H1 (cell line): ENCODE measurements at regions not wholly inside any gene's neighbourhood (a gene's known extent, or its start where the extent isn't known, plus 50 kb on each side); places are given as distances from the start of the nearest gene placed in this dataset.

Experiments used
- CTCF ChIA-PET: fragments of 300-600 bp; sonication (Branson Sonifier 250); formaldehyde crosslinking; loops from one replicate; lab custom pipeline; 2021; ENCODE audit not compliant: partially characterized antibody; lab: Charles Lee
- POLR2A ChIA-PET: fragments of 300-600 bp; sonication (Branson Sonifier 250); formaldehyde crosslinking; loops from one replicate; lab custom pipeline; 2021; ENCODE audit warnings: inconsistent platforms; ENCODE audit not compliant: partially characterized antibody; lab: Charles Lee
- DNase-seq, 2 experiments: peaks; one replicate each; pipeline versions ENCODE4 v3.0.0 to v3.0.0-alpha.2; 2010 to 2022; ENCODE audit warnings: low spot score in 2 of 2, low read depth in 1 of 2, mixed read lengths in 1 of 2
- FAIRE-seq: peaks from 2 replicates; lab custom pipeline; 2011; peaks lifted over from hg19 to GRCh38; lab: Jason Lieb, UNC
- H2AFZ ChIP-seq: 2 replicates; pipeline ENCODE4 v1.8.1; 2012; ENCODE audit warnings: low read length, inconsistent platforms
- H2AK5ac ChIP-seq: 2 replicates; pipeline ENCODE4 v1.6.1; 2013; ENCODE audit warnings: low read depth, low read length
- H2BK120ac ChIP-seq: replicated peaks from 2 replicates; pipeline ENCODE3; 2013; ENCODE audit warnings: low read depth, low read length, inconsistent platforms
- H2BK12ac ChIP-seq: 2 replicates; pipeline ENCODE4 v1.6.1; 2013; ENCODE audit warnings: low read depth, low read length
- H2BK15ac ChIP-seq: 2 replicates; pipeline ENCODE4 v1.6.1; 2013; ENCODE audit warnings: low read length
- H2BK20ac ChIP-seq: 2 replicates; pipeline ENCODE4 v1.6.1; 2013; ENCODE audit warnings: low read length
- H2BK5ac ChIP-seq: 2 replicates; pipeline ENCODE4 v1.6.1; 2013; ENCODE audit warnings: low read depth, low read length
- H3K14ac ChIP-seq: 2 replicates; pipeline ENCODE4 v1.6.1; 2013; ENCODE audit warnings: inconsistent platforms; ENCODE audit not compliant: insufficient read length
- H3K18ac ChIP-seq: 2 replicates; pipeline ENCODE4 v1.6.1; 2013; ENCODE audit warnings: low read length; ENCODE audit errors: extremely low read depth
- H3K23ac ChIP-seq: 2 replicates; pipeline ENCODE4 v1.6.1; 2013; ENCODE audit warnings: inconsistent platforms; ENCODE audit not compliant: insufficient read length
- H3K23me2 ChIP-seq: 2 replicates; pipeline ENCODE4 v1.6.1; 2013; ENCODE audit warnings: low read depth, low read length
- H3K27ac ChIP-seq: 2 replicates; pipeline ENCODE4 v1.6.1; 2011; ENCODE audit warnings: low read depth, low read length, inconsistent platforms
- H3K27me3 ChIP-seq, 4 experiments: replicated peaks in 1 of 4; 1 replicate in 1 of 4; 2 replicates in 3 of 4; pipeline versions ENCODE4 v1.6.1 to v1.8.1; 2011 to 2013; ENCODE audit warnings: low read length in 3 of 4, mild to moderate bottlenecking in 3 of 4, inconsistent platforms in 2 of 4, mixed read lengths in 2 of 4, moderate library complexity in 1 of 4; ENCODE audit not compliant: control insufficient read depth in 3 of 4, insufficient read depth in 3 of 4; ENCODE audit errors: extremely low read depth in 1 of 4
- H3K36me3 ChIP-seq, 4 experiments: 2 replicates each; pipeline versions ENCODE4 v1.6.1 to v1.8.1; 2011 to 2013; ENCODE audit warnings: mild to moderate bottlenecking in 4 of 4, low read length in 3 of 4, moderate library complexity in 2 of 4, control low read depth in 1 of 4, inconsistent platforms in 1 of 4; ENCODE audit not compliant: insufficient read depth in 4 of 4, control insufficient read depth in 2 of 4
- H3K4ac ChIP-seq: replicated peaks from 2 replicates; pipeline ENCODE3; 2013; ENCODE audit warnings: low read length, low read depth, mixed read lengths, inconsistent platforms; ENCODE audit not compliant: insufficient read length
- H3K4me1 ChIP-seq, 4 experiments: replicated peaks in 1 of 4; 1 replicate in 1 of 4; 2 replicates in 3 of 4; pipeline versions ENCODE4 v1.6.1 to v1.8.1; 2011 to 2013; ENCODE audit warnings: low read length in 3 of 4, inconsistent platforms in 2 of 4, mixed read lengths in 1 of 4; ENCODE audit not compliant: insufficient read depth in 4 of 4, control insufficient read depth in 3 of 4
- H3K4me2 ChIP-seq, 2 experiments: 2 replicates each; pipeline versions ENCODE4 v1.6.1 to v1.8.1; 2011 to 2013; ENCODE audit warnings: low read depth in 2 of 2, low read length in 2 of 2, control low read depth in 1 of 2, inconsistent platforms in 1 of 2, mild to moderate bottlenecking in 1 of 2; ENCODE audit not compliant: insufficient read depth in 1 of 2
- H3K4me3 ChIP-seq, 4 experiments: fragments of 200-600, 300-600 bp in 1 of 4; sonication (generic), shearing (Covaris generic), sonication (Bioruptor Twin) in 1 of 4; 2 replicates each; pipeline versions ENCODE4 v1.5.1 to v1.8.1; 2011 to 2016; ENCODE audit warnings: low read length in 4 of 4, low read depth in 3 of 4, control low read depth in 2 of 4, inconsistent platforms in 2 of 4, mild to moderate bottlenecking in 2 of 4, mixed read lengths in 1 of 4, moderate library complexity in 1 of 4; ENCODE audit not compliant: insufficient read depth in 2 of 4; ENCODE audit errors: extremely low read depth in 1 of 4
- H3K56ac ChIP-seq: replicated peaks from 2 replicates; pipeline ENCODE3; 2013; ENCODE audit warnings: low read depth, mild to moderate bottlenecking, mixed read lengths, low read length, inconsistent platforms; ENCODE audit not compliant: insufficient read length
- H3K79me1 ChIP-seq: 2 replicates; pipeline ENCODE4 v1.6.1; 2013; ENCODE audit warnings: low read depth, low read length, control low read depth
- H3K79me2 ChIP-seq, 2 experiments: 2 replicates each; pipeline versions ENCODE4 v1.6.1 to v1.8.1; 2012 to 2013; ENCODE audit warnings: low read length in 2 of 2, mild to moderate bottlenecking in 2 of 2, inconsistent platforms in 1 of 2; ENCODE audit not compliant: insufficient read depth in 2 of 2, control insufficient read depth in 1 of 2
- H3K9ac ChIP-seq, 4 experiments: replicated peaks in 1 of 4; 1 replicate in 1 of 4; 2 replicates in 3 of 4; pipeline versions ENCODE4 v1.6.1 to v1.8.1; 2011 to 2013; ENCODE audit warnings: low read depth in 3 of 4, low read length in 3 of 4, control low read depth in 2 of 4, mild to moderate bottlenecking in 2 of 4, moderate library complexity in 2 of 4, inconsistent platforms in 1 of 4; ENCODE audit errors: extremely low read depth in 1 of 4
- H3K9me3 ChIP-seq, 2 experiments: 2 replicates each; pipeline versions ENCODE4 v1.6.1 to v1.8.1; 2012 to 2013; ENCODE audit warnings: mild to moderate bottlenecking in 2 of 2, moderate library complexity in 2 of 2, control low read depth in 1 of 2, inconsistent platforms in 1 of 2, low read depth in 1 of 2, low read length in 1 of 2, mixed read lengths in 1 of 2; ENCODE audit not compliant: insufficient read depth in 2 of 2
- H4K20me1 ChIP-seq, 2 experiments: replicated peaks in 1 of 2; 2 replicates each; pipeline versions ENCODE3 to v1.8.1; 2011 to 2013; ENCODE audit warnings: inconsistent platforms in 2 of 2, low read length in 2 of 2, mild to moderate bottlenecking in 1 of 2; ENCODE audit not compliant: insufficient read depth in 2 of 2, control insufficient read depth in 1 of 2
- H4K5ac ChIP-seq: 2 replicates; pipeline ENCODE4 v1.6.1; 2013; ENCODE audit warnings: low read length, low read depth, mixed read lengths, inconsistent platforms; ENCODE audit not compliant: insufficient read length
- H4K8ac ChIP-seq: 2 replicates; pipeline ENCODE4 v1.8.0; 2013; ENCODE audit warnings: mild to moderate bottlenecking, moderate library complexity, low read length, inconsistent platforms; ENCODE audit not compliant: insufficient read depth; ENCODE audit errors: extremely low read depth
- H4K91ac ChIP-seq: replicated peaks from 2 replicates; pipeline ENCODE3; 2013; ENCODE audit warnings: low read length, mixed read lengths, inconsistent platforms; ENCODE audit not compliant: insufficient read length
- BACH1 ChIP-seq: IDR thresholded peaks from 2 replicates; pipeline ENCODE4 v1.6.1; 2012; ENCODE audit warnings: low read length, improper control_type of control experiment
- BRCA1 ChIP-seq: IDR thresholded peaks from 2 replicates; pipeline ENCODE4 v1.6.1; 2012; ENCODE audit warnings: low read depth, low read length, improper control_type of control experiment
- CTBP2 ChIP-seq: IDR thresholded peaks from 2 replicates; pipeline ENCODE4 v1.7.0; 2011; ENCODE audit warnings: borderline replicate concordance, mild to moderate bottlenecking, moderate library complexity, mixed read lengths, low read length; ENCODE audit not compliant: insufficient read depth, insufficient read length
- CTCF ChIP-seq, 3 experiments: IDR thresholded peaks; 1 replicate in 2 of 3; 2 replicates in 1 of 3; pipeline versions ENCODE4 v1.5.1 to v1.6.1; 2011; ENCODE audit warnings: low read length in 3 of 3, mild to moderate bottlenecking in 3 of 3, inconsistent platforms in 2 of 3, low read depth in 1 of 3, moderate library complexity in 1 of 3; ENCODE audit not compliant: insufficient read depth in 1 of 3; ENCODE audit errors: control extremely low read depth in 1 of 3
- HDAC2 ChIP-seq, 2 experiments: fragments of 300-600 bp in 1 of 2; sonication (generic) in 1 of 2; IDR thresholded peaks; 2 replicates each; pipeline ENCODE4 v1.6.1; 2011 to 2012; ENCODE audit warnings: low read depth in 2 of 2, low read length in 2 of 2, mild to moderate bottlenecking in 2 of 2, moderate library complexity in 2 of 2, borderline replicate concordance in 1 of 2, inconsistent platforms in 1 of 2
- HDAC6 ChIP-seq: IDR thresholded peaks from one replicate; pipeline ENCODE4 v1.7.1; 2012; ENCODE audit warnings: low read depth, mild to moderate bottlenecking, inconsistent platforms, low read length, moderate library complexity
- KDM4A ChIP-seq: IDR thresholded peaks from one replicate; pipeline ENCODE4 v1.7.1; 2012; ENCODE audit warnings: low read depth, mild to moderate bottlenecking, moderate library complexity, low read length, inconsistent platforms; ENCODE audit not compliant: severe bottlenecking
- NRF1 ChIP-seq: IDR thresholded peaks from 2 replicates; pipeline ENCODE4 v1.6.1; 2011; ENCODE audit warnings: mild to moderate bottlenecking, low read depth, low read length, improper control_type of control experiment
- RXRA ChIP-seq: IDR thresholded peaks from 2 replicates; pipeline ENCODE4 v1.6.1; 2011; ENCODE audit warnings: low read depth, mild to moderate bottlenecking, low read length, moderate library complexity; ENCODE audit not compliant: insufficient read depth
- SP4 ChIP-seq: IDR thresholded peaks from 2 replicates; pipeline ENCODE4 v1.6.1; 2012; ENCODE audit warnings: low read length, inconsistent platforms
- TBP ChIP-seq: IDR thresholded peaks from 2 replicates; pipeline ENCODE4 v1.6.1; 2011; ENCODE audit warnings: low read depth, low read length, improper control_type of control experiment
- WGBS, 2 experiments: shearing (Covaris generic) in 1 of 2; methylation state at CpG; one replicate each; pipeline versions ENCODE4 v1.1.6 to v1.1.7; 2013 to 2015; ENCODE audit warnings: low lambda C conversion rate in 2 of 2, mixed read lengths in 2 of 2, inconsistent platforms in 1 of 2, low coverage in 1 of 2, missing lambda C conversion rate in 1 of 2; ENCODE audit not compliant: insufficient replicate concordance in 2 of 2, insufficient coverage in 1 of 2, insufficient read length in 1 of 2; ENCODE audit errors: extremely low coverage in 1 of 2, missing lambda C conversion rate in 1 of 2; 5-methylcytosine and 5-hydroxymethylcytosine counted together

DNA sequence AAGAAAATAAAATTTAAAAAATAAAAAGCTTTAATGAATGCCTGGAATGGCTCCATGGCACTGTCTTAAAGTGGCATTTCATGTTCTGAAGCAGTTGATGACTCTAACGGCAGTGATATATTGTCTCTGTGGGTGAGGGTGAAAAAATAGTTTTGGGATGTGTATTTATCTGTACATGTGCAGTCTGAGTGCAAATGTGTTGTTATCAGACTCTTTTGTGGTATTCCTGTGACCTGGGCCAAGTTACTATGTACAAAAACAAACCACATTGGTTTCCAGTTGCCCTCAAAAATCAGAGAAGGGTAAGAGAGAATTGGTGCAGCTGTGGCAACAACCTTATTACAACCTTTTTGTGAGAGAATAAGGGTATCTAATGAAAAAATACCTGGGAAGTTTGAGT is 81.7 kb upstream of the CCDC91 start:
- no peak for TF ChIP-seq KDM4A
- TF ChIP-seq CTBP2, result no peak
- no peak for TF ChIP-seq BACH1
- no peak for TF ChIP-seq TBP
- TF ChIP-seq SP4, result no peak
- TF ChIP-seq HDAC6, result no peak
- no peak for TF ChIP-seq NRF1
- TF ChIP-seq HDAC2 (IDR thresholded peaks at IDR 0.05; ENCODE audit: borderline replicate concordance in 1 of 2, low read depth in 2 of 2, low read length in 2 of 2), result no peak
- no peak for TF ChIP-seq RXRA
- no peak for TF ChIP-seq BRCA1
- TF ChIP-seq CTCF (IDR thresholded peaks at IDR 0.05; ENCODE audit: control extremely low read depth in 1 of 3, insufficient read depth in 1 of 3, low read depth in 1 of 3, low read length in 3 of 3), result no peak
- no peak overlapping the region for H2BK20ac ChIP-seq
- POLR2A ChIA-PET, result no interaction called here
- no peak overlapping the region for H3K14ac ChIP-seq
- DNase-seq, result no peak
- no peaks in the 10 kb centered on the region for H3K4me1 ChIP-seq
- H2BK12ac ChIP-seq, result no peak overlapping the region
- H3K4me2 ChIP-seq, result no peak overlapping the region
- no peak overlapping the region for H3K27ac ChIP-seq
- 96% methylated on average over 1 of the region's 1 CpG; no CpG with 5 or more reads in 1 of the 2 experiments for WGBS, 2 experiments
- no peak overlapping the region for H2AFZ ChIP-seq
- H2BK120ac ChIP-seq, result no peak overlapping the region
- H3K4me3 ChIP-seq, result no peak overlapping the region
- no peaks in the 10 kb centered on the region for H3K27me3 ChIP-seq
- FAIRE-seq, result no peak
- no peaks in the 10 kb centered on the region for H3K9me3 ChIP-seq
- H2BK15ac ChIP-seq, result no peak overlapping the region
- H3K18ac ChIP-seq, result no peak overlapping the region
- no peak overlapping the region for H3K9ac ChIP-seq
- H3K56ac ChIP-seq, result no peak overlapping the region
- H4K20me1 ChIP-seq, result no peaks in the 10 kb centered on the region
- H4K5ac ChIP-seq, result no peak overlapping the region
- H3K36me3 ChIP-seq, result no peaks in the 10 kb centered on the region
- no peaks in the 10 kb centered on the region; the same call in 1 of the 2 replicates for H3K23me2 ChIP-seq
- CTCF ChIA-PET, result interaction anchor here (0.9 to 1.2 kb wide), 2 partner anchors 16 to 51 kb away, joined by 3 read pairs; no protein-coding TSS in a partner anchor
- H4K8ac ChIP-seq, result no peak overlapping the region
- H3K79me1 ChIP-seq, result no peaks in the 10 kb centered on the region
- H3K79me2 ChIP-seq, result no peaks in the 10 kb centered on the region
- no peak overlapping the region for H3K23ac ChIP-seq
- no peak overlapping the region for H2BK5ac ChIP-seq
- H2AK5ac ChIP-seq, result no peak overlapping the region
- H4K91ac ChIP-seq, result no peak overlapping the region
- no peak overlapping the region for H3K4ac ChIP-seq
